GM21717 (cell line): ENCODE measurements at regions not wholly inside any gene's neighbourhood (a gene's known extent, or its start where the extent isn't known, plus 50 kb on each side); places are given as distances from the start of the nearest gene placed in this dataset.
"Not testable (repeated sequence)": the region's sequence is repeated elsewhere in the genome, so short reads cannot be mapped to it uniquely, and the experiment has no call there.

Source experiments
- ATAC-seq: cut with Tn5 transposase; IDR thresholded peaks from one replicate; pipeline ENCODE4 v1.9.1; 2021; ENCODE audit warnings: mild to moderate bottlenecking, moderate library complexity; ENCODE audit not compliant: unreplicated experiment

DNA sequence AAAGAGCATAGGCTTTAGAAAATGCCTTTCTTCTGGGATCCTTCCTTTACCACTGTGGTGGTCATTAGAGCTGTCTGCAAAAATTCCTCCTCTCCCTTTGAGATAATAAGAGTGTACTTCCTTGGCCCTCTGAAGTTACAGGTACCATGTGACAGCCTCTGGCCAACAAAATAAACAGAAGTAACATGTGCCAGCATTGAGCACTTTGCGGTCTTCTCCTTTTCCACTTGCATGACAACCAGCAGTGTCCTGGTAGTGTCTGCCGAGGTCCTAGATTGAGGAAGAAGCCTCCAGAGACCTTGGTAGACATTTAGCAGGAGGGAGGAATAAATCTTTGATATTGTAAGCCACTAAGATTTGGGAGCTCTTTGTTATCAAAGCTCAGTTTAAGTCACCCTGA, 87.5 kb upstream of the ARID1B start:
- no peak for ATAC-seq

GRCh38 chr6:156688620-156688971, 88.6 kb upstream of the ARID1B start:
- no peak for ATAC-seq

DNA sequence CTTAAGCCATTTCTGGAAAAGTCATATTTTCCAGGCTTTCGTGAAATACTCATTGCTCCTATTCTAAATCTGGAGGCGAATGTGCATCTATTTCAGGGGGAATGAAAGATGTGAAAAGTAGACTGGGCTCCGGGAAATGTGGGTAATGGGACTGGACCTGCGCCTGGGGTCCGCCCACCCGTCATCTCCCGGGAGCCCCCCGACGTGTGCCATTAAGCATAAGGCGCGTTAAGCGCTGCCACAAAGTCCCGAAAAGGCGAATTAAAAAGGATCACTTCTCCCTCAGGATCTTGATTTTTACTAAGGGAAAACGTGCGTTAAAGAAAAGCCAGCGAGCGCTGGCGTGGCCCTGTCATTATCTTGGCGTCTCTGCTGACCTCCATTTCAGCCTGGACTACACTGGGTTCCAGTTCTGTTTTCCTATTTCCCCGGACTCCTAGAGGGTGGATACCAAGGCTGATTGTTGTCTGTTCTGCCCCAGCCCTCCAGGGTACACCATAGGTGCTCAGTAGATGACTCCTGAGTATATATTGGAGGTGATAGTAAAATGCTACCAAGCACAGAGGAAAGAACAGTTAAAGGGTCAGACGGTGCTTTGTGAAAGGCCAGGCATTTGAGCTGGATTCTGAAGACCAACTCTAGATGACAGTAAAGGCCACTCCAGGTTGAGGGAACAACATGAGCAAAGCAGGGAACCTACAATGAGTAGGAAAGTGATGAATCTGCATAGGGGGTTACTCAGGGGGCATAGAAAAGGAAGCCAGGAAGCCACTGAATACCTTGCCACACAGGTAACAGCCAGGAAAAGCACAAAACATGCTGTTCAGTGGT, 89.2 kb upstream of the ARID1B start:
- ATAC-seq, result no peak

DNA sequence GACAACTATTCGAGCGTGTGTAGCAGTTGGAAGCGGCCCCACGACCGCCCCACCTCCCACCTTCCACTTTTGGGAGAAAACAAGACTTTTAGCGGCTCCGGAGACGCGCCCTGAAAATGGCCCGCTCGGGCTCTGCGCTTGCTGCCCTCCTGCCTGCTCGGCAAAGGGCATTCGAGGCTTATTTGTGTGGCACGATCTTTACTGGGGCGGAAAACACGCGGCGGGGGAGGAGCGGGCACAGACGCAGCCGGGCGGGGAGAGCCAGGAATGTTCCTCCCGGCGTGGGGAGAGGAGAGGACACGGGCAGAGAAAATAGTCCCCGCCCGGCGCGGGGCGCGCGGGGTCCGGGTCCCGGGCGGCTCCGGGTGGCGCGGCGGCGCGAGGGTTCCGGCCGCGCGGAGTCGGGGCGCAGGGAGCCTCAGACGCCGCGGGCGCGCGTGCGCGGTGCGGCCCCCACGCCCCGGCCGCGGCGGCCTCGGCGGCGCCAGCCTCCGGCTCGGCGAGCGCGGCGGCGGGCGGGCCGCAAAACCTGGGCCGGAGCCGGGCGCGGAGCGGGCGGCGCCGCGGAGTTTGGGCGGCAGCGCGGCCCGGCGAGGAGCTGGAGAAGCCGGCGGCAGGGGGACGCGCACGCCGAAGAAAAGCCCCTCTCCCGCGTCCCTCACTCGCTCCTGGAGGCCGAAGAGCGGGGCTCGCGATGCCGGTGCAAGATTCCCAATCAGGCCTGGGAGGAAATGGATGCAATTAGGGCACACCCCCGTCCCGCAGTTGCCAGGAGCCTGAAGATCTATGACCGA, 90.0 kb upstream of the ARID1B start:
- ATAC-seq, result peak; percentile 56

DNA sequence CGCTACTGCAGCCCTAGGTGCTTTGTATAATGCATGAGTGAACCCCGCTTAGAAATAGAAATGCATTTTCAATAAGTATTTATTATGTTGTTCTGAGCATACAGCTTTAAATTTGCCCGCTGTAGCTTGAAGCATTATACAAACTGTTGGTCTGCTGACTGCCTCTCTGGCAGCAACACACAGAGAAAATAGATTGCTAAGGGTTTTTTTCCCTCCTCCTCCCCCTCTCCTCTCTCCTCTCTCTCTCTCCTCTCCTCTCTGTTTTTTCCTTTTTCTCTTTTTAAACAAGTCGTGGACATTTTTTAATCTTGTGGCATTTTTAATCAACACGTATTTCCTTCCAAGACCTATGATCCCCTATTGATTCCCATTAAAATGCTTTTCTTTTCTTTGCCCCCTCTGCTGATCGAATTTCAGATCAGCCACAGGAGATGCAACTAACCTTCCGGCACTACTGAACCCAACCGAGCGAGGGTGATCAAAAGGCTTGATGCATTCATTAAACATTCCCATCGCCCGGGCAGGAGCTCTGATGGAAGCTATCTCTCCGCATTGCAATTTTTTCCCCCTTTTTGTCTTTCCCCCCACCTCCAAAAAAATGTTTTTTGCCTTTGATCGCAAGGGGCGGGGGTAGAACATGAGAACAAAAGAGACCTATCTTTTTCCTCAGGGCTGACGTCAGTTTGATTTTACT, 90.7 kb upstream of the ARID1B start:
- peak; percentile 24 for ATAC-seq

DNA sequence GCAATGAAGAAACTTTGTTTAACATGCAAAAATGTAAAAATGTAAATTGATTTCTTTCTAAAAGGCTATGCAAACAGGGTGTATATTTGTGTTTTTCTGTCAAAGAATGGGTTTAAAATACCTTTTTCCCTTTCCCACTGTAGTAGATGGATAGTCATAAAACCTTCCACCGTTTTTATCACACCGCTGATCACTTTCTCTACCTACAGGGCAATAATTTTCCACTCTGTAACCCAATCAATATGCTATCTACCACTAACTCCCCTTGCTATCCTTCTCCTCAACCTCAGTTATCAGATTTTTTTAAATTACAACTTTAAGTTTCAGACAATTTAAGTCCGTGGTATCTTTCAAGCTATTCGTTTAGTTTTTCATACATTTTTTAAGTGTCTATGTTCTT, 91.4 kb upstream of the ARID1B start:
- no peak for ATAC-seq

- no peak for ATAC-seq
Measured at GRCh38 chr6:156683821-156684220, 93.4 kb upstream of the ARID1B start.

DNA sequence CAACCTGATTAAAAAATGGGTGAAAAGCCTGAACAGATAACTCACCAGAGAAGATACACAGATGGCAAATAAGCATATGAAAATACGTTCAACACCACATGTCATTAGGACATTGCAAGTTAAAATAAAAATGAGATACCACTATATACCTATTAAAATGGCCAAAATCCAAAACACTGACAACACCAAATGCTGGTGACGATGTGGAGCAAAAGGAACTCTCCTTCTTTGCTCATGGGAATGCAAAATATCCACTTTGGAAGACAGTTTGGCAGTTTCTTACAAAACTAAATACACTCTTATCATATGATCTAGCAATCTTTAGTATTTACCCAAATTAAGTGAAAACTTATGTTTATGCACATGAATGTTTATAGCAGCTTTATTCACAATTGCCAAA, 100.5 kb upstream of the ARID1B start:
- no peak for ATAC-seq

GRCh38 chr6:156674197-156674596, 103.0 kb upstream of the ARID1B start:
- no peak for ATAC-seq

DNA sequence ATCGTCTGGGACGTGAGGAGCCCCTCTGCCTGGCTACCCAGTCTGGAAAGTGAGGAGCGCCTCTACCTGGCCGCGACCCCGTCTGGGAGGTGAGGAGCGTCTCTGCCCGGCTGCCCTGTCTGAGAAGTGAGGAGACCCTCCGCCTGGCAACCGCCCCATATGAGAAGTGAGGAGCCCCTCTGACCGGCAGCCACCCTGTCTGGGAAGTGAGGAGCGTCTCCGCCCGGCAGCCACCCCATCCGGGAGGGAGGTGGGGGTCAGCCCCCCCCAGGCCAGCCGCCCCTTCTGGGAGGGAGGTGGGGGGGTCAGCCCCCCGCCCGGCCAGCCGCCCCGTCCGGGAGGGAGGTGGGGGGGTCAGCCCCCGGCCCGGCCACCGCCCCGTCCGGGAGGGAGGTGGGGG, 107.1 kb upstream of the ARID1B start:
- ATAC-seq, result not testable (repeated sequence)

DNA sequence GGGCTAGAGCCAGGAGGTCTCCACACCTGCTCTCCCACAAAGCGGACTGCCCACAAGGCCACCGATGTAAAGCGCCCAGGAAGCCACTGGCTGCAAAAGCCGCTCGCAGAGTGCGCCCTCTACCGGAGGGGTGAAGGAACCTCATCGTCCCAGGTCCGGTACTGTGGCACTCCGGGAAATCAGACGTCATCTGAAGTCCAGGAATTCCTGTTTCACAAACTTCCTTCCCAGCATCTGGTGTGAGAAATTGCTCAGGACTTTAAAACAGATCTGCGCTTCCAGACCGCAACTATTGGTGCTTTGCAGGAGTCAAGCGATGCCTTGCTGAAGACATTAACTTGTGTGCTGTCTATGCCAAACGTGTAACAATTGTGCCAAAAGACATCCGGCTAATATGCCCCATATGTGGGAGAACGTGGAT, 115.1 kb upstream of the ARID1B start:
- no peak for ATAC-seq

GRCh38 chr6:156660389-156660788, 116.8 kb upstream of the ARID1B start:
- ATAC-seq, result no peak

GRCh38 chr6:156659822-156660198, 117.4 kb upstream of the ARID1B start:
- ATAC-seq, result peak; percentile 51

DNA sequence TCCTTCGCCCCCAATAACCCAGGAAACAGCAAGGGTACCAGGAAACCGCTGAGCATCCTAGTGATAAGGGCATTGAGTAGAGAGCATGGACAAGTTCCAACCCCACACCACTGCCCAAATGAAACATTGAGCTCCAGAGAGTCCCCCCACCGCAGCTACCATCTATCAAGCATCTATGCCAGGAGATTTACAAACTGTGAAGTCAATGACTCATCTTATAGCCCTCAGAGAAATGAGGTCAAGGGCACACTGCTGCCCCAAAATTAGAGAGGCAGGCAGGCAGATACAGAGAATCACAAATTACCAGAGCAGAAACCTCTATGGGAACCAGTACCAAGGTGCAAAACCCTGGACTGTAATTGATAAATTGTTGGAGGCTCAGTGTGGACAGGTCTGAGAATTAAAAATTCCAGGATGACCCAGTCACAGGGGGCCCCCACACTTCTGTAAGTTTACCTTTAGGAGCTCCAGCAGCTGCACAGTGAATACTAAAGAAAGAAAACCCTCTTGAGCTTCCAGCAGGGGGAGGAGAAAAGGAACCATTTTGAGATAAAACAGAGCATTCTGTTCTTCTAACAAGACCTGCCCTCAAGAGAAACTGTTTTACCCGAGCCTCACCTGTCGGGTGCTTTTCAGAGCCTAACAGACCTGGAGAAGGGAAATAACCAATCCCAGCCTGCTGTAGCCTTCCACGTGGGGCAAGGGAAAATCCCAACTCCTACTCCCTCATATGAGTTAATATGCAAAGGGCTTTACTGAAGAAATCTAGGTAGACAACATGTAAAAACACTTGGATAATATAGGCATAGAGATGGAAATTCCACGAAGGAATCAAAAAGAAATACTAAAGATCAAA, 118.0 kb upstream of the ARID1B start:
- peak; percentile 54 for ATAC-seq

DNA sequence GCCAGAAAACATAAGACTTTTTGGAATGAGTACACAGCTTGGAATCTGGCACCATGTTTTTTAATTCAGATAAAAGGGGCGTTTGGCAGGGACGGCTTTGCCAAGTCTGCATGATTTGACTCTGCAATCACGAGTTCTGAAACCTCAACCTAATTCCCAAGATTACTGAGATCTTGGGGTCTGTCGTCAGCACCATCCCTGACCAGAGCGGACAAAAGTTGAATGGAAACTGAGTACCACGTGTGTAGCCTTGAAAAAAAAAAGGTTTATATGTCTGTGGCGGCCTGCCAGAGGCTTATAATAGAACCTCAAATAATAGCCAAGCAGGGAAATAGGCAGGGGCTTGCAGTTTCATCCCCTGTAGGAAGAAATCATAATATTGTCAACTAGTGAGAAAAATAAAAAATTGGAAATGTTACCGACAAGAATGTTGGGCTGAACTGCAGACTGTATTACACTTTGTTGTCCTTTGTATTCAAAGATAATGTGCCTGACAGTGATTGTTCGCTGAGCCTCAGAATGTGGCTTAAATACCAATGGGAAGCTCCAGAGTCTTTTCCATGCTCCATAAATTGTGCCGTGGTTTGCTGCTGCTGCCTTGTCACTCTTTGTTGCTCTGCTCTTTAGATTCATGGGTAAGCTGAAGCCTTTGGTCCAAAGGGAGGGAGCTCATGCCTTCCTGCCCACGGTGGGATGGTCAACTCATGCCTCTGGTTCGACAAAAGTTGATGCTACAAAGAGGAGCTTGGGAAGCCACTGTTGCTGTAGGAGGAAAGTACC, 118.8 kb upstream of the ARID1B start:
- no peak for ATAC-seq

GRCh38 chr6:156657296-156657695, 119.9 kb upstream of the ARID1B start:
- no peak for ATAC-seq

GRCh38 chr6:156654919-156655918, 122.0 kb upstream of the ARID1B start:
- no peak for ATAC-seq

- no peak for ATAC-seq
Measured at GRCh38 chr6:156652231-156652750, 124.9 kb upstream of the ARID1B start.

DNA sequence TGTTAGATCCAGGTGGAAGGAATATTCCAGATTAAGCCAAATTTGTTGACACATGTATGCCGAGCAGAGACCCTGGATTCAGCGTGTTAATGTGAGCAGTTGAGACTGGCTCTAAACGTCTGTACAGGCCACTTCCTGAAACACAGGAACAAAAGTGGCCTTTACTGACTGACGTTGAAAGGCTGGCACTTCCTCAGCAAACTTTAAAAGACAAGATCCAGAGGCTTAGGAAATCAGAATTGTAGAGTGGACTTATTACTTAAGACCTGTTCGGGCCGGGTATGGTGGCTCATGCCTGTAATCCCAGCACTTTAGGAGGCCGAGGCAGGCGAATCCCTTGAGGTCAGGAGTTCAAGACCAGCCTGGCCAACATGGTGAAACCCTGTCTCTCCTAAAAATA, 125.7 kb upstream of the ARID1B start:
- no peak for ATAC-seq
